NCI-H1694 treated with DMSO at 0.1 percent for 48 hours (cell line): ENCODE measurements at regions not wholly inside any gene's neighbourhood (a gene's known extent, or its start where the extent isn't known, plus 50 kb on each side); places are given as distances from the start of the nearest gene placed in this dataset.
"Not testable (repeated sequence)": the region's sequence is repeated elsewhere in the genome, so short reads cannot be mapped to it uniquely, and the experiment has no call there.

Experiments
- DNase-seq: peaks from one replicate; lab custom pipeline; 2025; lab: John Stamatoyannopoulos, UW

GRCh38 chr12:131287938-131288764, 334.4 kb downstream of the ADGRD1 start:
- DNase-seq: no peak

GRCh38 chr12:131288765-131289695, 335.3 kb downstream of the ADGRD1 start:
- not testable (repeated sequence) for DNase-seq

- DNase-seq: not testable (repeated sequence)
Measured at GRCh38 chr12:131289807-131290206, 336.1 kb downstream of the ADGRD1 start.

GRCh38 chr12:131290255-131290959, 336.7 kb downstream of the ADGRD1 start:
- DNase-seq: no peak

GRCh38 chr12:131293071-131294015, 339.6 kb downstream of the ADGRD1 start:
- DNase-seq: not testable (repeated sequence)

- DNase-seq: not testable (repeated sequence)
Measured at GRCh38 chr12:131294716-131295115, 341.0 kb downstream of the ADGRD1 start.

- not testable (repeated sequence) for DNase-seq
Measured at GRCh38 chr12:131295117-131295516, 341.4 kb downstream of the ADGRD1 start.

- DNase-seq: not testable (repeated sequence)
Measured at GRCh38 chr12:131295559-131295958, 341.9 kb downstream of the ADGRD1 start.

GRCh38 chr12:131296136-131296535, 342.4 kb downstream of the ADGRD1 start:
- DNase-seq: not testable (repeated sequence)

GRCh38 chr12:131296651-131297050, 342.9 kb downstream of the ADGRD1 start:
- DNase-seq: not testable (repeated sequence)

- DNase-seq: not testable (repeated sequence)
Measured at GRCh38 chr12:131298526-131299369, 345.0 kb downstream of the ADGRD1 start.

- DNase-seq: not testable (repeated sequence)
Measured at GRCh38 chr12:131299370-131299701, 345.6 kb downstream of the ADGRD1 start.

GRCh38 chr12:131303576-131303975, 349.9 kb downstream of the ADGRD1 start:
- DNase-seq: not testable (repeated sequence)

- DNase-seq: not testable (repeated sequence)
Measured at GRCh38 chr12:131304642-131305041, 350.9 kb downstream of the ADGRD1 start.

GRCh38 chr12:131309700-131310099, 356.0 kb downstream of the ADGRD1 start:
- DNase-seq: no peak

GRCh38 chr12:131310227-131310969, 356.7 kb downstream of the ADGRD1 start:
- not testable (repeated sequence) for DNase-seq

- DNase-seq: not testable (repeated sequence)
Measured at GRCh38 chr12:131311279-131311722, 357.6 kb downstream of the ADGRD1 start.

GRCh38 chr12:131311764-131312163, 358.1 kb downstream of the ADGRD1 start:
- no peak for DNase-seq

GRCh38 chr12:131312382-131312781, 358.7 kb downstream of the ADGRD1 start:
- not testable (repeated sequence) for DNase-seq
